WTC11 (cell line): ENCODE measurements at regions not wholly inside any gene's neighbourhood (a gene's known extent, or its start where the extent isn't known, plus 50 kb on each side); places are given as distances from the start of the nearest gene placed in this dataset.

ENCODE experiments used
- ATAC-seq: fragments of 200-7000 bp; cut with Tn5 transposase; 2 replicates; pipeline ENCODE4 v1.10.0; 2021; ENCODE audit warnings: mild to moderate bottlenecking, moderate library complexity
- CTCF ChIA-PET: fragments of 300-600 bp; sonication (Branson Sonifier 250); formaldehyde crosslinking; loops from one replicate; lab custom pipeline; 2021; ENCODE audit warnings: antibody characterized with exemption; lab: Charles Lee
- POLR2A ChIA-PET: fragments of 350-600 bp; sonication (Branson Sonifier 250); formaldehyde crosslinking; loops from one replicate; lab custom pipeline; 2021; ENCODE audit warnings: antibody characterized with exemption; lab: Charles Lee
- DNase-seq: peaks from one replicate; pipeline ENCODE4 v3.0.0; 2021; ENCODE audit warnings: low spot score
- H3K27ac Mint-ChIP-seq: 2 replicates; pipeline ENCODE4 v1.8.0; 2021; ENCODE audit warnings: mixed read lengths
- H3K27me3 Mint-ChIP-seq: 2 replicates; pipeline ENCODE4 v1.8.0; 2021; ENCODE audit warnings: low read depth, mild to moderate bottlenecking, moderate library complexity, mixed read lengths
- H3K36me3 Mint-ChIP-seq: 2 replicates; pipeline ENCODE4 v1.8.0; 2021; ENCODE audit warnings: mixed read lengths
- H3K4me1 Mint-ChIP-seq: 2 replicates; pipeline ENCODE4 v1.8.0; 2022; ENCODE audit warnings: mixed read lengths
- H3K4me3 Mint-ChIP-seq: 2 replicates; pipeline ENCODE4 v1.8.0; 2021; ENCODE audit warnings: mild to moderate bottlenecking, moderate library complexity, mixed read lengths
- H3K9me3 Mint-ChIP-seq: 2 replicates; pipeline ENCODE4 v1.8.0; 2021; ENCODE audit warnings: mixed read lengths
- ARID4B ChIP-seq: sonication (generic); formaldehyde crosslinking; IDR thresholded peaks from 2 replicates; pipeline ENCODE4 v1.8.0; 2023; ENCODE audit warnings: missing genetic modification reagents, mild to moderate bottlenecking, borderline replicate concordance
- ATF6 ChIP-seq: sonication (generic); formaldehyde crosslinking; IDR thresholded peaks from 2 replicates; pipeline ENCODE4 v1.8.1; 2023; ENCODE audit warnings: mild to moderate bottlenecking, missing genetic modification reagents
- CREM ChIP-seq: sonication (generic); formaldehyde crosslinking; IDR thresholded peaks from 2 replicates; pipeline ENCODE4 v1.8.1; 2022; ENCODE audit warnings: mild to moderate bottlenecking, missing genetic modification reagents, moderate library complexity
- ESRRA ChIP-seq: sonication (generic); formaldehyde crosslinking; IDR thresholded peaks from 2 replicates; pipeline ENCODE4 v1.8.1; 2022; ENCODE audit warnings: mild to moderate bottlenecking, missing genetic modification reagents, borderline replicate concordance
- HMGA2 ChIP-seq: fragments of 250-450 bp; sonication (Bioruptor Pico); IDR thresholded peaks from 2 replicates; pipeline ENCODE4 v1.4.0; 2021; ENCODE audit warnings: mild to moderate bottlenecking, moderate library complexity
- HMGXB4 ChIP-seq: sonication (generic); formaldehyde crosslinking; IDR thresholded peaks from 2 replicates; pipeline ENCODE4 v1.8.1; 2023; ENCODE audit warnings: mild to moderate bottlenecking, moderate library complexity, missing genetic modification reagents
- IRF2 ChIP-seq: sonication (generic); formaldehyde crosslinking; IDR thresholded peaks from 2 replicates; pipeline ENCODE4 v1.8.0; 2022; ENCODE audit warnings: low read depth, missing genetic modification reagents, borderline replicate concordance
- MXD4 ChIP-seq: fragments of 250-450 bp; sonication (Bioruptor Pico); IDR thresholded peaks from 2 replicates; pipeline ENCODE4 v1.8.0; 2021; ENCODE audit warnings: mild to moderate bottlenecking, moderate library complexity, borderline replicate concordance
- NFE2L1 ChIP-seq: sonication (generic); formaldehyde crosslinking; IDR thresholded peaks from 2 replicates; pipeline ENCODE4 v1.8.1; 2023; ENCODE audit warnings: missing genetic modification reagents
- OVOL2 ChIP-seq: fragments of 250-450 bp; sonication (Bioruptor Pico); IDR thresholded peaks from 2 replicates; pipeline ENCODE4 v1.9.0; 2021; ENCODE audit warnings: mild to moderate bottlenecking, borderline replicate concordance
- PRDM15 ChIP-seq: sonication (generic); formaldehyde crosslinking; IDR thresholded peaks from 2 replicates; pipeline ENCODE4 v1.8.0; 2022; ENCODE audit warnings: missing genetic modification reagents
- USF1 ChIP-seq: sonication (generic); formaldehyde crosslinking; IDR thresholded peaks from 2 replicates; pipeline ENCODE4 v1.8.0; 2022; ENCODE audit warnings: mild to moderate bottlenecking, missing genetic modification reagents
- ZNF219 ChIP-seq: sonication (generic); formaldehyde crosslinking; IDR thresholded peaks from 2 replicates; pipeline ENCODE4 v1.8.0; 2023; ENCODE audit warnings: missing genetic modification reagents, mild to moderate bottlenecking, borderline replicate concordance
- ZNF281 ChIP-seq: sonication (generic); formaldehyde crosslinking; IDR thresholded peaks from 2 replicates; pipeline ENCODE4 v1.8.0; 2023; ENCODE audit warnings: mild to moderate bottlenecking, missing genetic modification reagents
- ZNF671 ChIP-seq: fragments of 250-450 bp; sonication (Bioruptor Pico); IDR thresholded peaks from 2 replicates; pipeline ENCODE4 v1.8.0; 2021; ENCODE audit warnings: mild to moderate bottlenecking
- ZSCAN18 ChIP-seq: fragments of 250-450 bp; sonication (Bioruptor Pico); IDR thresholded peaks from 2 replicates; pipeline ENCODE4 v2.1.2; 2022; ENCODE audit warnings: mild to moderate bottlenecking, moderate library complexity

GRCh38 chr10:47241946-47242867 is 57.8 kb upstream of the GDF10 start (continued):
- TF ChIP-seq OVOL2 (CRISPR knock-in tag) (no peak), ESRRA (CRISPR knock-in tag) (no peak), CREM (CRISPR knock-in tag) (no peak), ZSCAN18 (CRISPR knock-in tag) (no peak)

GRCh38 chr10:47243356-47243755 is 56.6 kb upstream of the GDF10 start:
- Mint-ChIP-seq H3K27ac (no peak overlapping the region), H3K27me3 (no peaks in the 10 kb centered on the region), H3K36me3 (no peaks in the 10 kb centered on the region), H3K9me3 (no peaks in the 10 kb centered on the region), H3K4me3 (no peak overlapping the region), H3K4me1 (peaks cover 10% of the 10 kb centered on the region)
- ChIA-PET CTCF (no interaction called here), POLR2A (no interaction called here)
- ATAC-seq, result no peak
- no peak for DNase-seq
- TF ChIP-seq ZNF219 (CRISPR knock-in tag), result no peak
- TF ChIP-seq ATF6 (CRISPR knock-in tag), result no peak
- no peak for TF ChIP-seq ZNF671 (CRISPR knock-in tag)
- TF ChIP-seq CREM (CRISPR knock-in tag), result no peak
- TF ChIP-seq ZNF281 (CRISPR knock-in tag), result no peak
- no peak for TF ChIP-seq ARID4B
- TF ChIP-seq ESRRA (CRISPR knock-in tag), result no peak
- TF ChIP-seq HMGA2 (CRISPR knock-in tag), result no peak
- no peak for TF ChIP-seq NFE2L1 (CRISPR knock-in tag)
- no peak for TF ChIP-seq USF1 (CRISPR knock-in tag)
- no peak for TF ChIP-seq IRF2 (CRISPR knock-in tag)
- TF ChIP-seq MXD4 (CRISPR knock-in tag), result no peak
- TF ChIP-seq HMGXB4 (CRISPR knock-in tag), result no peak
- TF ChIP-seq PRDM15, result no peak
